NCI-H1436 (cell line): ENCODE measurements at regions not wholly inside any gene's neighbourhood (a gene's known extent, or its start where the extent isn't known, plus 50 kb on each side); places are given as distances from the start of the nearest gene placed in this dataset.

Experiments
- DNase-seq: peaks from one replicate; lab custom pipeline; 2025; lab: John Stamatoyannopoulos, UW

DNA sequence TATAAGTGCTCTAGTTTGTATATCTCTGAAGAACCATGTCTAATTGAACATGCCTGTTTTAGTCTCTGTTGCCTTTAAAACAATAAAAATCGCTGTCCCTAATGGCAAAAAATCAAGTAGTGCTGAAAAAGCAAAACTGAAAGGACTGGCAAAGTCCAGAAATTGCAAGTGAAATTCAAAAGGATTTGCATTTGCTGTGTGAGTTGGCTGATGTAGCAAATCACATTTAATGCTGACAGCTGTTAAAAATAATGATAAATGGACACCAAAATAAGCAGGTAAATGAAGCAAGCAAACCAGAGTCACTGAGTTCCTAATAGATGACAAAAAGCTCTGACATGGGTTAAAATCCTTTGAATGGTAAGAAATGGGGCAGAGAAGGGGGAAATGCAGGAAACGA, 874.1 kb downstream of the GRM8 start:
- no peak for DNase-seq

DNA sequence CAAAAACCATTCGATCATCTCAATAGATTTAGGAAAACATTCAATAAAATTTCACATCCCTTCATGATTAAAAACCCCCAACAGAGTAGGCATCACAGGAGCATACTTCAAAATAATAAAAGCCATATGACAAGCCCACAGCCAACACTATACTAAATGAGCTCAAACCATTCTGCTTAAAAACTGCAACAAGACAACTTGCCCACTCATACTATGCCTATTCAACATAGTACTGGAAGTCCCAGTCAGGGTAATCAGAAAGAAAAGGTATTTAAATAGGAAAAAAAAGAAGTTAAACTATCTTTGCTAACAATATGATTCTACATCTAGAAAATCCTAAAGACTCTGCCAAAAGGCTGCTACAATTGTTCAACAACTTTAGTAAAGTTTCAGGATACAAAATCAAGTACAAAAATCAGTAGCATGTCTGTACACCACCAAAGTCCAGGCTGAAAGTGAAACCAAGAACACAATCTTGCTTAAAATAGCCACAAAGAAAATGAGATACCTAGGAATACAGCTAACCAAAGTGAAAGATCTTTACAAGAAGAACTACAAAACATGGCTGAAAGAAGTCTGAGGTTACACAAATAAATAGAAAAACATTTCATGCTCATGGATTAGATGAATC, 882.6 kb downstream of the GRM8 start:
- no peak for DNase-seq

DNA sequence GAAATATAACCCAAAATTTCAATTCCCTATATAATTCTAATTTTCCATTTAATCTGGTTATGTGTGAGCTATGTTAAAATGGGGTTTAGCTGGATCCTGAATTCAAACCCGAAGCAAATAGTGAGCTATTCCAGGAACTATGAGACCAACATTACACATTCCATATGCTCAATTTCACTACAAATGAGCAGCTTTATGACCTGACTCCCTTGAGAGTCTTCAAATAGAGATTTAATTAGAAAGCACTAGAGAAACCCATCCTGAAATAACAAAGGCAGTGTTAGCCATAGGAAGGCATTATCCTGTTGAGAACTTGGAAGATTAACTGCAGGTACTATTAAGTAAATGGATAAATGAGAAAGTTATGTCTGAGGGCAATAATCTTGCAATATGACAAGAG, 890.0 kb downstream of the GRM8 start:
- peak; percentile 31 for DNase-seq

DNA sequence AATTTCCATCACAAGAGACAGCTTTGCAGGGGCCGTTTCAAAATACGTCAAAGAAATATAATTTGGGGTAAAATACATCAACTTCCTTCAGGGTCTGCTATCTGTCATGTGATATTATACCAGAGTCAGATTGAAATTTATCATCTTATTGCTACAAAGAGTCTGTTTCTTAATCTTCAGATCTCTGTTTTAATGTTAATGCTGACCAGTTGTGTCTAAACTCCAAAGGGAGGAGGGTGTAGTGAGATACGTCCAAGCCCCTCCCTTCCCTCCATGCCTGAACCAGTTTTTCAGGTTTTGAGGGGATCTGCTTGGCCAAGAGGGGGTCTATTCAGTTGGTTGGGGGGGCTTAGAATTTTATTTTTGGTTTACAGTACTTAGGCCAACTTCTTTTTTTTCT, 891.6 kb downstream of the GRM8 start:
- DNase-seq: no peak

DNA sequence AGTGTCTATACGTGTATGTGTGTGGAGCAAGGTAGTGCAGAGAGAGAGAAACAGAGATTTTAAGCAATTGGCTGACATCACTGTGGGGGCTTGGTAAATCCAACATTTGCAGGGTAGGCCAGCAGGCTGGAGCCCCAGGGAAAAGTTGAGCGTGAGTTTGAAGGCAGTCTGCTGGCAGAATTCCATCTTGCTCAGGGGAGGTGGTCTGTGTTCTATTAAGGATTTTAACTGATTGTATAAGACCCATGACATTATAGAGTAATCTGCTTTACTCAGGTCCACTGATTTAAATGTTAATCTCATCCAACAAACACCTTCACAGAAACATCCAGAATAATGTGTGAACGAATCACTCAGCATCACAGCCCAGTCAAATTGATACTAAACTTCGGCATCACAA, 912.9 kb downstream of the GRM8 start:
- no peak for DNase-seq

DNA sequence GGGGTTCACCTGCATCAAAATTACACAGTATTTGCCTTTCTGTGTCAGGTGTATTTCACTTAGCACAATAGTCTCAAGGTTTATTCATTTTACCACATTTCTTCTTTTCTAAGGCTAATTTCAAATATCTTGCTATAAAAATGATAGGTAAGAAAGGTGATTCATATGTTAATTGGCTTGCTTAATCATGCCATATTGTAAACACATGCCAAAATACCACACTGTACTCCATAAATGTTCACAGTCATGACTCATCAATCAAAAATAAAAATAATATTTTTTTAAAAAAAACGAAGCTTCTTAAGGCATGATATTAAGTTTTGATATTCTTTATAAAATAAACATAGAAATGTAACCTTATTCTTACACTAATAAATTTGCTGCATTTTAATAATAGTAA, 947.1 kb downstream of the GRM8 start:
- no peak for DNase-seq

DNA sequence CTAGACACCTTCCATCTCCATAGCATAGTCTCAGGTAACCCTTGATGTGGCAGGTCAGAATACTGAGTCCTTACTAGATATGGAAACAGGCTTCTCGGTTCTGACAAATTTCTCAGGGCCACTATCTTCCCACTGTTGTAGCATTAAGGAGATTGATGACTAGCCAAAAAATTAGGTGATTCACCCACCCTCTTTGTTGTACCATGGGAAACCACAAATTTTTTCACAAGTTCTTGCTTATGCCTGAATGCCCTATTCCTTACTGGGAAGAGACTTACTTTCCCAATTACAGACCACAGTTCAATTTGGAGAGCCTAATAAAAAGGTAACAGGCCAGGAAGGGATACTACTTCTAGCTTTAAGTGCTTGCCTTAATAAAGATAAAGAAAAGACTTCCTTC, 948.8 kb downstream of the GRM8 start:
- DNase-seq: no peak

DNA sequence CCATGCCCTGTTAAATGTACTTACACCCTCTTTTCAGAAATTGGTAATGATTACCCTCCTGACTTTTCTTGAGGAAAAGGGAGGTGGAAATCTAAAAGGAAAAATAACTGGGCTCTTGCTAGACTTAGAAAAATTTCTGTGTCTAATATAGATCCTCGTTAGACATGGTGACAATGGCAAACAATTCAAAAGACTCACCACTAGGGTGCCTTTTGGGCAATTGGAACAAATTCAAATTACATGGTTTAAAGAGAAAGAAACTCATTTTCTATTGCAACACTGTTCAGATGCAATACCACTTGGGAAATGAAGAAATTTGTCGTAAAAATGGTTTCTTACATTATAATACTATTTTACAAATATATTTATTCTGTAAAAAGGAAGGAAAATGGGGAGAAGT, 950.1 kb downstream of the GRM8 start:
- no peak for DNase-seq

DNA sequence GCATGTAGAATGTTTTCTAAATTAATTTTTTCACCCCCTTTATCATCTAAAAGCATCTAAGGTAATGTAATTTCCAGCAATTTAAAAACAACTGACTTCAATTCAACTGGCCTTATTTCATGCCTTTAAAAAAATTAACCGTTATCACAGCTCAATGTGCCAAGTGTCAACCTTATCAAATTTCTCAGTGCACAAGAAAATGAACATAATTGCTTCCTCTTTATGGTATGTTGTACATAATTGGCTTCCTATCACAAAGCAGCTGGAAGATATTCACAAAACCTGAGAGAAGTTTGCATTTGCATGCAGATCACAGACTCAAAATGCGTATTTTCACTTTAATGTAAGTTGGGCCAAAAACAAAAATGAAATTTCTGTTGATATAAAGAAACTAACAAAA, 966.4 kb downstream of the GRM8 start:
- DNase-seq: peak; percentile 37

DNA sequence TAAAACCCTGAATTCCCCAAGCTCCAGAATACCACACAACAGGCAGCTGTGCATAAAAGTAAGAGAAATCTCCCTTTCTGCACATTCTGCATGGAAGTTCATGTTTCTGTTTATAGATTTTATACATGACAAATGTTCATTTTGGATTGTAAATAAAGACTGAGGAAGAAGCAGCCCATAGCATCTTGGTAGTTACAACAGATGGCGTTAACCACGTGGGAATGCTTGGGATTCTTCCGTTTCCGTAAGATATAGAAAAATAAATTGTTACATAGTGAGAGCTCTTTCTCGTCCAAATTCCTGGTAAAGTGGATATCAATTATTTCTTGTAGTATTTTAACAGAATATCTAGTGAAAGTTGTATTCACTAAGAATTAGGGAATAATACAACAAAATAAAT, 1016.5 kb downstream of the GRM8 start:
- DNase-seq: no peak

DNA sequence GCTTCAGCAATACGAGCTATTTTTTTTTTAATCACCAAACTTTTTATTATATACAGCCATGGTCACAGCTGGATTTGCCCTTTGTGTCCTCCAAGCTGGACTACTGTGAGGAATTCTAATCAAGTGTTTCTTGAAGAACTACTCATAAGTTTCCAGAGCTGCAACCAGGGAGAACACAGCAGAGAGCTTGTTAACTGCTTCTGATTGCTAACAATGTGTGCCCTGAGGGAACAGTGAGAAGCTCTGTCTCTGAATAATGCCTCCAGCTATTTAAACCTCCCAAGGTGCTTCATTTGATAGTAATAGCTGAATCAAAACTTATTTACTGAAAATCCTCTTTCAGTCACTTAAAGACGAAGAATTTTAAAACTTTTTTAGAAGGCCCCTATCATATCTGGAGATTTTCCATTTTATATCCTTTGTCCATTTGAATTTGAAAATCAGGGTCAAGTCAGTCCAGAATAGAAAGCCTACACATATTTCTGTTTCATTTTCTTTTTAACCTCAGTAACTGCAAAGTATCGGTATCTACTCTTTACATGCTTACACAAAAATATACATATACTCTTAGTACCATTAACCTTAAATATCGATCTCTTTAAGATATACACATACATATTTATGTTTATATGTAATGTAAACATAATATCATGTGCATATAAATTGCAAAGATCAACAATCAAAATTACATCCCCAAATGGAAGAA, 1024.2 kb downstream of the GRM8 start:
- DNase-seq: peak; percentile 12

DNA sequence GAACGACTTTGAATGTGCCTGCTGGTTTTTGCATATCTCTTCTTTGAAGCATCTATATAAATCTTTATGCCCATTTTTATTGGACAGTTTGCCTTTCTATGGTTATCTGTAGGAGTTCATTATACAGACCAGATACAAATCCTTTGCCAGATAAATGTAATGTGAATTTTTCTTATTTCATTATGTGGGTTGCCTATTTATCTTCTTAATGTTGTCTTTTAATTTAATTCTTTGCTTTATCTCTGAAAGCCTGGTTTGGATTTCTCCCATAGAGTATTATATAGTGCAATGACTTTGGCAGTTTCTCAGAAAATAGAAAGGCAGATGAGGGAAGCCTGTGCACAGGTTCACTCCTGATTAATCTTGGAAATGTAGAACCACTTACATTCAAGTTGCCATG, 1025.1 kb downstream of the GRM8 start:
- no peak for DNase-seq

DNA sequence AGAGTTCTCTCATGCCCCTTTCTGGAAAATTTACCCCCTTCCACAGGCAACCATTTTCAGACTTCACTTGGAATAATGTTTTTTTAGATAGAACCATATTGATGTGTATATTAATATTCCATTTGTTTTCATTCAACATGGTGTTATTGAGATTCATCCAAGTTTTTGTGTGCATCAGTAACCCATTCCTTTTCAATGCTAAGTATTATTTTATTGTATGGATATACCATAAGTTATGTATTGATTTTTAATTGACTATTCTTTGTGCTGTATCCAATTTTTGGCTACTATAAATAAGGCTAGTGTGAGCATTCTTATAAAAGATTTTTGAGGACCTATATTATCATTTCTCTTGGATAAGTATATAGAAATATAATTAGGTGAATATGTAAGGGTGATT, 1025.7 kb downstream of the GRM8 start:
- no peak for DNase-seq

DNA sequence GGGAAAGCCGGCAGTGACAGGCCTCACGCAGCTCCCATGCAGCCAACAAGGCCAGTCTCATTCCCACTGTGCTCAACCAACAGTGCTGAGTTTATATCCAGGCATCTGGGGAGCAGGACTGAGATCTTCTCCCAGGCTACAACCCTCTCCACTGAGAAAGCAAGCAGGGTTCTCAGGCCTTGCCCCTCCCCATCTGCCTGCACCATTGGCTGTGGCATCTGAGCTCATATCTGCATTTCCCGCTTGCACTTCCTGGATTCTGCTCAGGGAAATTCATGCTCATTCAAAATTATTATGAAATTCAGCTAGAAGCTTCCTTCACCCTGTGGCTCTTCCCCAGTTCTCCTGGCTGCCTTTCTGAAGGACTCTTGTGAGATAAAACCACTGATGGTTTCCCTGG, 1029.0 kb downstream of the GRM8 start:
- DNase-seq: no peak

DNA sequence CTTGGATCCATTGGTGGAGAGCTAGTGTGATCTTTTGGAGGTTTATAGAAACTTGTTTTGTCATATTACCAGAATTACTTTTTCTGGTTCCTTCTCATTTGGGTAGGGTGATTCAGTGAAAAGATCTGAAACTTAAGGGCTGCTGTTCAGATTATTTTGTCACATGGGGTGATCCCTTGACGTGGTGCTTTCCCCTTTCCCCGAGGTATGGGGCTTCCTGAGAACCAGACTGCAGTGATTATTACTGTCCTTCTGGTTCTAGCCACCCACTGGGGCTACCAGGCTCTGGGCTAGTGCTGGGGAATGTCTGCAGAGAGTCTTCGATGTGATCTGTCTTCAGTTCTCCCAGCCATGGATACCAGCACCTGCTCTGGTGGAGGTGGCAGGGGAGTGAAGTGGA, 1030.0 kb downstream of the GRM8 start:
- DNase-seq: no peak

DNA sequence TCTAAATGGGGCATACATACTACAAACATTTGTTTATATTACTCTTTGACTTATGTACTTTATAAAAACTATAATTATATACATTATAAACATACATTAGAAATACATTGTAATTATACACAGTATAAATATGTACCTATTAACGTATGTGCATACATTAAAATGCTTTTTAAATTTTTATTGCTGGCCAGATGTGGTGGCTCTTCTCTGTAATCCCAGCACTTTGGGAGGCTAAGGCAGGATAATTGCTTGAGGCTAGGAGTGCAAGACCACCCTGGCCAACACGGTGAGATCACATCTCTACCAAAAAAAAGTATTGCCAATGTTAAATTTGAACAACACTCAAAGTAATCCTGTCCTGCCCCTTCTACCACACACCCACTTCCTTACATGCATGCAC, 1037.0 kb downstream of the GRM8 start:
- DNase-seq: no peak

DNA sequence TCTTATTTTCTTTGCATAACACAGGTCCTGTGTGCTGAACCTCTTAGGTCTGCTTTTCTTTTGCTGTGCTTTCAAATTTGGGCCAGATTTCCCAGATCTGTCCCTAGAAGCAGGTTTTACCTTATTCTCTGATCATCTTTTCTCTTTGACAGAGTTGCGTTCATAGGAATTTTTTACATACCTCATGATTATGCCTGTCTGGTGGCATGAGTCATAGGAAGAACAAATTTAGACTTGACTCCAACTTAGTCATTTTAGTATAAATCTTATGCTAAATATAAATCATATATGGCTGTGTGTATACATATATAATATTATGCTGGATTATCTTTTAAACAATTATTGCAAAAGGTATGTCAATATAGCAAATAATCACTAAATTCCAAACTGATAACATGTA, 1038.9 kb downstream of the GRM8 start:
- no peak for DNase-seq

DNA sequence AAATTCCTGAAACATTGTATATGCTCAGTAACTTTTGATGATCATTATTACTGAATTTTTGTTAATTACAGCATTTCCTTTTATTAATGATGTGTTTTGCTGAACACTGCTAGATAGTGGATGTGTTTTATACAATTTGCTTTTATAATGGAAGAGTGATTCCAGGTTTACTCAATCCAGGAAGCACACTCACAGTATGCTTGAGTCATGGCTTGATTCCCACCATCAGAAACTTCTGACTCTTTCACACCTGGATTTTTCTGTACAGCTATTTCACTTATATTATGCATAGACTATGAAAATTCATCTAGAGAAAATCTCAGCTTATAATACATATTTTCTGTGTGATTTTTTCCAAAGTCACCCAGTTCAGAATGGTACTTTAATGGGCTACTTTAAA, 1040.9 kb downstream of the GRM8 start:
- DNase-seq: no peak

DNA sequence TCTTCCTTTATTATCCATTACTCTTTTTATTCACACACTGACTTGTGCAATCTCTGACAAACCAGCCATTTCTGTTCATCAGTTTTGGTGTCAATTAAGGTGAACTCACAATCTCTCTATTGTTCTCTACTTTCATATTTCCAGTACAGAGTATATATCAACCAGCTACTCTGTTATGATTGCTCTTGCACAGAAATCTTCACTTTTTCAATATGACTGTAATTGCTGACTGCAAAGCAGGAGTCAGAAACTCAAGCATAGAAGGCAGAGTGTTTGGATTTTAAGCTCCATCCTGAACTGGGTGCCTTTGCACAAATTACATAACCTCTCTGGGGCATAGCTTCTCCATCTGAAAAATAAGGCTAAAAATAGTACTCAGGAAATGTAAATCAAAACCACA, 1042.0 kb downstream of the GRM8 start:
- no peak for DNase-seq

DNA sequence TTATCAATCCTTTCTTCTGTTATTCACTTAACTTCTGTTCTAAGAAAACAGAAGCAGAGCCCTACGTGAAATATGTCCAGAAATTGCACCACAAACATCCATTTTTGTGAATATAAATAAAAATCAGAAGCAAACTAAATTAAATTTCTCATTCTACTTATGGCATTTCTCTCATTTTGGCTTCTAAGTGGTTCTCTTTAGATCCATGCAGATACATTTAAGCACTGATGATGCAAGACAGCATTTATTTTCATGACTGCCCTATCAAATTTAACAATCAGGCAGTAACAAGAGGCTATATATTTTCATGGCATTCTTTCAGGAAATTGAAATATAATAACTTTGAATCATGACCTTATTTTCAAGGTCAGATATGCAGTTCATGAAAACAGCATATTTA, 1049.6 kb downstream of the GRM8 start:
- no peak for DNase-seq

DNA sequence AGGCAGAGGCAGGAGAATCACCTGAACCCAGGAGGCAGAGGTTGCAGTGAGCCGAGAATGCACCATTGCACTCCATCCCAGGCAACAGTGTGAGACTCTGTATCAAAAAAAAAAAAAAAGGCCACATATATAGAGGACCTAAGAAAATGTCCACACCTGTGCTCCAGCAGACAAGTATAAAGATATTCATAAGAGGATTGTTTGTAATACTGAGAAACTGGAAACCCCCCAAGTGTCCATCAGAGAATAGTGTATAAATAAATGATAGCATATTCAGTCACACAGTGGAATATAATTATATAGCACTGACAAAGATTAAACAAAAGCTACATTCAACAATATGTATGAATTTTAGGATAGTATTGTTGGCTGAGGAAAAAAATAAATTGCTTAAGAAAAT, 1050.6 kb downstream of the GRM8 start:
- no peak for DNase-seq

DNA sequence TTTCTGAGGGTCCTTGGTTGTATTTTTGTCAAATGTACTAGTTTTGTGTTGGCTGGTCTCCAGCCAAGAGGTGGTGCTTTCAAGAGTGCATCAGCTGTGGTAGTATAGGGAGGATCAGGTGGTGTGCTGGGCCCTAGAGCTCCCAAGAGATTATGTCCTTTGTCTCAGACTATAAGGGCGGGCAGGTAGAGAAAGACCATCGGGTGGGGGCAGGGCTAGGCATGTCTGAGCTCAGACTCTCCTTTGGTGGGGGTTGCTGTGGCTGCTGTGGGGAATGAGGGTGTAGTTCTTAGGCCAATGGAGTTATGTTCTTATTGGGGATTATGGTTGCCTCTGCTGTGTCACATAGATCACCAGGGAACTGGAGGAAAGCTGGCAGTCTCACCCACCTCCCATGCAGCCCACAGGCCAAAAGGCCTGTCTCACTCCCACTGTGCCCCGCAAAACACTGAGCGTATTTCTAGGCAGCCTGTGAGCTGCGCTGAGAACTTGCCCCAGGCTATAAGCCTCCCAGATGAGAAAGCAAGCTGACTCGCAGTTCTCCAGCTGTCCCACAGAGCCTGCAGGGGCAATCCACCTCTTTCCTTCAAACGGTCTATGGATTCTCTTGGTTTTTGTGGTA, 1066.7 kb downstream of the GRM8 start:
- DNase-seq: peak; percentile 64

DNA sequence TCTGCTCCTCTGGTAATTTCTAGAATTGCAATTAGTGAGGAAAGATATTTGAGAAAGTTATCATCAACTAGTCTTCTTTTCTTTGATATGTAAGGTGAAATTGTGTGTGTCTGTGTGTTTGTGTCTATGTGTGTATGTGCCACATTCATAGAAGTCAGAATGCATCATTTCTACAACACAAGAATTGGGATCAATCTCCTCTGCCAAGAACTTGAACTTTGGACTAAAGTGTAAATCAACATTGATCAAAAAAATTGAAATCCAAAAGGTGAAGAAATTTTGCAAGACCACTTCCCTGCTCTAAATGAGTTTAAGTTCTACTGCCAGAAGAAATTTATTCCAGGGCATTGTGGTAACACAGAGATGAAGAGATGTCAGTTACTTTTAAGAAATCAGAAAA, 1072.8 kb downstream of the GRM8 start:
- no peak for DNase-seq

DNA sequence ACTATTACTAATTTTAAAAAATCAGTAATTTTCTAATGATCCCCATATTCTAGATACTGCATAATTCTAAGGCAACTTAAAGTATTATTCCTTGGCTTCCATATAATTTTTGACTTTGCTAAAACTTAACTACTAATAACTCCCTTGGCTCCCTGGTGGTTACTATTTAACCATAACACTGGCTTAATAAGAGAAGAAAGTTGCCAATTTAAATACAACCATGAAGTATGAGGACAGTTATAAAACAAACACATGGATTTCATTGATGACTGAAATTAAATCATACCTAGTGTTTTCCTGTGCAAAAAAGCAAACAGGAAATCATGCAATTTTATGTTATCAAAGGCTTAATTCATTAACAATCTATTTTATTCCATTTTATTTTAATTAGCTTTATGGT, 1073.9 kb downstream of the GRM8 start:
- DNase-seq: no peak
